ENCODE measurements at regions not wholly inside any gene's neighbourhood (a gene's known extent, or its start where the extent isn't known, plus 50 kb on each side); places are given as distances from the start of the nearest gene placed in this dataset.

- TF ChIP-seq POLR2A (IDR thresholded peaks at IDR 0.05) (no peak), CTCF (IDR thresholded peaks at IDR 0.05 in 4 of 5, conservative IDR thresholded peaks at IDR 0.05 in 1 of 5) (no peak)
These were observed 432.6 kb downstream of the ETNK1 start for GRCh38 chr12:23057571-23057970.

Data from gastrocnemius medialis (tissue), 4 donors.